GM23248 (cell line): ENCODE measurements at regions not wholly inside any gene's neighbourhood (a gene's known extent, or its start where the extent isn't known, plus 50 kb on each side); places are given as distances from the start of the nearest gene placed in this dataset.

Source experiments
- DNase-seq: peaks from one replicate; pipeline ENCODE4 v3.0.0-alpha.2; 2015
- H2AFZ ChIP-seq: fragments of 200-600 bp; sonication (generic); 2 replicates; pipeline ENCODE4 v1.6.1; 2016; ENCODE audit warnings: antibody characterized with exemption
- H3F3A ChIP-seq: fragments of 200-600 bp; sonication (generic); 2 replicates; pipeline ENCODE4 v1.6.1; 2016; ENCODE audit warnings: mild to moderate bottlenecking, antibody characterized with exemption, mixed run types; ENCODE audit not compliant: insufficient read depth
- H3K27ac ChIP-seq: fragments of 200-600 bp; sonication (generic); 2 replicates; pipeline ENCODE4 v1.5.1; 2016; ENCODE audit warnings: mild to moderate bottlenecking
- H3K27me3 ChIP-seq: fragments of 200-600 bp; sonication (generic); replicated peaks from 2 replicates; pipeline ENCODE4 v1.6.1; 2016; ENCODE audit warnings: mild to moderate bottlenecking; ENCODE audit not compliant: insufficient read depth
- H3K36me3 ChIP-seq: fragments of 200-600 bp; sonication (generic); 2 replicates; pipeline ENCODE4 v1.6.1; 2016; ENCODE audit warnings: low read depth, mild to moderate bottlenecking
- H3K4me1 ChIP-seq: fragments of 200-600 bp; sonication (generic); 2 replicates; pipeline ENCODE4 v1.6.1; 2016; ENCODE audit warnings: mild to moderate bottlenecking; ENCODE audit not compliant: insufficient read depth
- H3K4me2 ChIP-seq: fragments of 200-600 bp; sonication (generic); one replicate; pipeline ENCODE4 v1.6.1; 2016; ENCODE audit warnings: mild to moderate bottlenecking; ENCODE audit not compliant: unreplicated experiment
- H3K4me3 ChIP-seq: fragments of 200-600 bp; sonication (generic); 2 replicates; pipeline ENCODE4 v1.5.1; 2016; ENCODE audit warnings: mild to moderate bottlenecking
- H3K79me2 ChIP-seq: fragments of 200-600 bp; sonication (generic); 2 replicates; pipeline ENCODE4 v1.6.1; 2016; ENCODE audit warnings: mild to moderate bottlenecking; ENCODE audit not compliant: insufficient read depth
- H3K9ac ChIP-seq: fragments of 200-600 bp; sonication (generic); 2 replicates; pipeline ENCODE4 v1.6.1; 2016; ENCODE audit warnings: mild to moderate bottlenecking
- H3K9me2 ChIP-seq: fragments of 200-600 bp; sonication (generic); 2 replicates; pipeline ENCODE4 v1.6.1; 2016; ENCODE audit warnings: mixed run types, mild to moderate bottlenecking, moderate library complexity; ENCODE audit not compliant: insufficient read depth
- H3K9me3 ChIP-seq: fragments of 200-600 bp; sonication (generic); one replicate; pipeline ENCODE4 v1.6.1; 2017; ENCODE audit warnings: low read depth
- H4K20me1 ChIP-seq: fragments of 200-600 bp; sonication (generic); 2 replicates; pipeline ENCODE4 v1.6.0; 2016; ENCODE audit not compliant: insufficient read depth
- EZH2 ChIP-seq: fragments of 200-600 bp; sonication (generic); IDR thresholded peaks from 2 replicates; pipeline ENCODE4 v1.6.1; 2018; ENCODE audit warnings: antibody characterized with exemption, mild to moderate bottlenecking; ENCODE audit not compliant: insufficient read depth, poor library complexity, severe bottlenecking
- EZH2phosphoT487 ChIP-seq: fragments of 200-600 bp; sonication (generic); IDR thresholded peaks from 2 replicates; pipeline ENCODE4 v1.6.1; 2018; ENCODE audit warnings: antibody characterized with exemption, moderate library complexity, mild to moderate bottlenecking, low read depth; ENCODE audit not compliant: insufficient read depth
- WGBS, 2 experiments: methylation state at CpG; one replicate each; pipeline ENCODE4 v1.1.6; 2015 to 2017; ENCODE audit warnings: low lambda C conversion rate in 2 of 2, low coverage in 1 of 2; ENCODE audit errors: missing lambda C conversion rate in 2 of 2; 5-methylcytosine and 5-hydroxymethylcytosine counted together
- in situ Hi-C: fragments of 300-500 bp; cut with MboI; formaldehyde crosslinking; loops from 2 replicates; pipeline ENCODE4 v1.15.0; 2020

DNA sequence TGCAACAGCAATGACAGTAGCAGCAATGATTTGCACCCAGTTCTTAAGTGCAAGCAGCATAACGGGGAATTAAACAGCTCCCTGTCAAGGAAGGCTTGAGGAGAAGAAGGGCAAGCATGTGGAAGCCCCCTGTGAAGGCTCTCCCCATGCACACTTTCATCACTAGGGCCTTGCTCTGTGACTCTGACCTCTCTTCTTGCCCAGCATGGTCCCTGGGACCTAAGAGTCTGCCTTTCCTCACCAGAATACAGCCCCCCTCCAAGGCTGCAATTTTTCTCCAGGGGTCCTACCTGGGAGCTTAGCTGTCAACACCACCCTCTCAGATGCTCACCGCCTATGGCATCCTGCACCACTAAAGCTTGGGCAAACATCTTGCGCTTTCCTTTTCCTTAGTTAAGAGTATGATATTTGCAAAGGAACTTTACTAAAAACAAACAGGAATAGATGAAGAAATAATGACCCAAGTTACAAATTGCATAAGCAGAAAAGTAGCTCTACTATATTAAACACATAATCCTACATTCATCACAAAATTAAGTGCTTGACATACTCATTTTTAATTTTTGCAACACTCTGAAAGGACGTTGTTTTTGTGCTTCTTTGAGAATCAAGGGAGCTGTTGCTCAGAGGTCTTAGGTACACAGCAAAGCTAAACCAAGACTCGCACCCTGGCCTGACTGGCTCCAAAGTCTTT is 187.6 kb downstream of the ADAMTS15 start:
- Histone ChIP-seq H3K27ac (peak overlapping the region; percentile 48; the same call in 1 of the 2 replicates), H3K4me3 (no peak overlapping the region), H3K9ac (no peak overlapping the region), H2AFZ (no peak overlapping the region), H3K4me1 (peaks cover 40% of the 10 kb centered on the region), H3K9me2 (no peaks in the 10 kb centered on the region), H3K9me3 (no peaks in the 10 kb centered on the region), H3K36me3 (no peaks in the 10 kb centered on the region), H3K79me2 (no peaks in the 10 kb centered on the region), H3F3A (peaks cover 31% of the 10 kb centered on the region), H3K4me2 (peak overlapping the region; percentile 43), H4K20me1 (no peaks in the 10 kb centered on the region), H3K27me3 (no peaks in the 10 kb centered on the region)
- no peak for DNase-seq
- no peak for TF ChIP-seq EZH2
- WGBS, 2 experiments = 92% methylated on average over 5 of the region's 5 CpGs
- in situ Hi-C loops = no loop called here

DNA sequence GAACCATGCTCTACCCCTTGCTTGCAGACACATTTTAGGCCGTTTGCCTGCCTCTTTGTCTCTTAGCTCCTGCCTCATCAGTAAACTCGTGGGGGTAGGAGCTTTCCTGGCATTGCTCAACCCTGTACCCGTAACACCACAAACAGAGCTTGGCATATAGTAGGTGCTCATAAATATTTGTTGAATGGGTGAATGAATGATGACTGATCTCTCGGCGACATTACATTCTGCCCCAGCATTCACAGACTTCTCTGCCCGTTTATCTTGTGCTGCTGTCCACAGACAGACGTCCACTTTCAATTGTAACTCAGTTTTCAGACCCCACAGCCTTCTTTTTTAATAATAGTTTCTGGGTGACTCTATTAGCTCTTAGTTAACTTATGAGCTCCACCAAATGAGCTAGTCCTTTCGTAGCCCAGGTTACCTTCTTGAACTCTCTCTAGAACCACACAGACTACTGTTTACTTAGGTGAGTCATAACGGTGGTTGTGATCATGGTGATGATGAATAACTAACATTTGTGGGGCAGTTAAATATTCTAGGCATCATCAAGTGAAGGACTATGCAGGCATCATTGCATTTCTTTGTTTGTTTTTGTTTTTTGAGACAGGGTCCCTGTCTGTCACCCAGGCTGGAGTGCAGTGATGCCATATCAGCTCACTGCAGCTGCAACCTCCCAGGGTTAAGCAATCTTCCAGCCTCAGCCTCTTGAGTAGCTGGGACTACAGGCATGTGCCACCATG is 188.4 kb downstream of the ADAMTS15 start:
- peak overlapping the region; percentile 43 for H3K4me2 ChIP-seq
- H3K9ac ChIP-seq = peak overlapping the region; percentile 10; the same call in 1 of the 2 replicates
- H3F3A ChIP-seq = peaks cover 31% of the 10 kb centered on the region
- no peaks in the 10 kb centered on the region for H3K79me2 ChIP-seq
- H2AFZ ChIP-seq = no peak overlapping the region
- no peaks in the 10 kb centered on the region for H3K9me2 ChIP-seq
- H3K36me3 ChIP-seq = no peaks in the 10 kb centered on the region
- peak; percentile 91 for DNase-seq
- H3K4me3 ChIP-seq = no peak overlapping the region
- WGBS, 2 experiments = 35 to 44% methylated on average over 9 of the region's 9 CpGs
- H3K9me3 ChIP-seq = no peaks in the 10 kb centered on the region
- no peaks in the 10 kb centered on the region for H3K27me3 ChIP-seq
- H4K20me1 ChIP-seq = no peaks in the 10 kb centered on the region
- TF ChIP-seq EZH2phosphoT487 (no peak), EZH2 (no peak)
- in situ Hi-C loops = no loop called here
- peaks cover 33% of the 10 kb centered on the region for H3K4me1 ChIP-seq
- peak overlapping the region; percentile 48 for H3K27ac ChIP-seq

DNA sequence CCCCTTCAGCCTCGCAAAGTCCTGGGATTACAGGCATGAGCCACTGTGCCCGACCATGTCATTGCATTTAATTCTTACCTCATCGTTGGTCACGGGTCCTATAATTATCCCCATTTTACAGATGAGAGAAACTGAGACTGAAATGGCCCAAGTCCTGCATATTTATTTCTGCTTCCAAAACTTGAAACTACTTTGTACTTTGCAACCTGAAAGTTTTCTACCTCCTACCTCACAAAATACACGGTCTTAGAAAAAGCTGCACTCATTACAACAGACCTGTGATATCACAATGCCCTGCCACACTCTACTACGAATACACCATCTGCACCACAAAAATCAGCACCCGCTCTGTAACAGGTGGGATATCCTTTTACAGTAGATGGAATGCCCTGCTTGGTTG is 189.1 kb downstream of the ADAMTS15 start:
- H3K27ac ChIP-seq = peak overlapping the region; percentile 48
- H3K4me2 ChIP-seq = peak overlapping the region; percentile 10

DNA sequence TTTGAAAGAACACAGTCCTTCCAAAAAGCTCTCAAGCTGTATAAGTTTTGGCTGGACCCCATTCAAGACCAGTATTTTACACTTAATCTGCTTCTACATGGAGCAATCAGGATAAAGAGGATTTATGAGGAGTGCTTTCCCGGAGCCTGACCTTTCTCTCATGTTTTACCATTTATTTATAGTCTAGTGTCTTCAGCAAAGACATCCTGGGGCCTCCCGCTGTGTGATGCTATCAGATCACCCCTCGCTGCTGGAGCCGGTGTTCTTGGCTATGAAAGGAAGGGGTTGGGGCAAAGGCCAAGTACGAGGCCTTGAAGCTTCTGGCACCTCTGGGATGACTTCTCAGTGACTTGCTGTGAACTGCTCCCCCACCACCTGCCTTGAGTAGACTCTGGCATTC is 189.6 kb downstream of the ADAMTS15 start:
- WGBS, 2 experiments = 92 to 93% methylated on average over 5 of the region's 5 CpGs
- in situ Hi-C loops = no loop called here
- Histone ChIP-seq H3K36me3 (no peaks in the 10 kb centered on the region), H3K4me3 (no peak overlapping the region), H3K79me2 (no peaks in the 10 kb centered on the region), H3F3A (peaks cover 31% of the 10 kb centered on the region), H3K27me3 (no peaks in the 10 kb centered on the region), H2AFZ (no peak overlapping the region), H3K4me1 (peaks cover 33% of the 10 kb centered on the region), H3K9me2 (no peaks in the 10 kb centered on the region), H3K9me3 (no peaks in the 10 kb centered on the region), H3K9ac (no peak overlapping the region), H3K27ac (no peak overlapping the region), H4K20me1 (no peaks in the 10 kb centered on the region), H3K4me2 (no peak overlapping the region)
- TF ChIP-seq EZH2 (no peak), EZH2phosphoT487 (no peak)
- DNase-seq = no peak

More for the DNA sequence above, 189.1 kb downstream of the ADAMTS15 start:
- TF ChIP-seq EZH2 (no peak), EZH2phosphoT487 (no peak)
- Histone ChIP-seq H2AFZ (no peak overlapping the region), H3K36me3 (no peaks in the 10 kb centered on the region), H3K9me2 (no peaks in the 10 kb centered on the region), H3K9ac (peak overlapping the region; percentile 10; the same call in 1 of the 2 replicates), H4K20me1 (no peaks in the 10 kb centered on the region), H3K27me3 (no peaks in the 10 kb centered on the region), H3K79me2 (no peaks in the 10 kb centered on the region), H3K4me3 (no peak overlapping the region), H3K9me3 (no peaks in the 10 kb centered on the region), H3F3A (peaks cover 31% of the 10 kb centered on the region), H3K4me1 (peaks cover 33% of the 10 kb centered on the region)
- in situ Hi-C loops = no loop called here
- 95 to 97% methylated on average over 7 of the region's 7 CpGs for WGBS, 2 experiments
- DNase-seq = no peak
